HK-2 (cell line): ENCODE measurements at regions not wholly inside any gene's neighbourhood (a gene's known extent, or its start where the extent isn't known, plus 50 kb on each side); places are given as distances from the start of the nearest gene placed in this dataset.
A peak's percentile ranks its signal among the peaks of the same experiment; 100 is the strongest.
"Not testable (repeated sequence)": the region's sequence is repeated elsewhere in the genome, so short reads cannot be mapped to it uniquely, and the experiment has no call there.

Source experiments
- DNase-seq: peaks from one replicate; pipeline ENCODE4 v3.0.0-alpha.2; 2018; ENCODE audit not compliant: unreplicated experiment

DNA sequence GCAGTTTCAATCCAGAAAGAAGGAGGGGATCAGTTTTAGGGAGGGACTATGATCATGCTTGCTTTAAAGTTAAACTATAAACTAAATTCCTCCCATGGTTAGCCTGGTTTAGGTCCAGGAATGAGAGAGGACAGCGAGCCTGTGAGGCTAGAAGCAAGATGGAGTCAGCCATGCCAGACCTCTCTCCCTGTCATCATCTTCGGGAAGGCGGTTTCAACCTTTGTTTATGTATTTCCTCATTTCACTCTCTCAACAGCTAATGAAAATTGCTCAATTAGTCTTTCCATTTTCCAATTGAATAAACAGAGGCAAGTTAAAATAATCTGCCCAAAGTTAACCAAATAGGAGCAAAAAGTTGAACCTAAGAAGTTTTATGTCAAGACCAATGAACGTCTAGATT is 201.5 kb downstream of the KCNJ2 start:
- no peak for DNase-seq

GRCh38 chr17:70373369-70373768 is 204.0 kb downstream of the KCNJ2 start:
- DNase-seq: no peak

GRCh38 chr17:70374496-70374895 is 205.2 kb downstream of the KCNJ2 start:
- no peak for DNase-seq

GRCh38 chr17:70375406-70375805 is 206.1 kb downstream of the KCNJ2 start:
- no peak for DNase-seq

- DNase-seq: no peak
Measured at GRCh38 chr17:70375813-70376770, 206.8 kb downstream of the KCNJ2 start.

- DNase-seq: no peak
Measured at GRCh38 chr17:70377654-70378053, 208.3 kb downstream of the KCNJ2 start.

DNA sequence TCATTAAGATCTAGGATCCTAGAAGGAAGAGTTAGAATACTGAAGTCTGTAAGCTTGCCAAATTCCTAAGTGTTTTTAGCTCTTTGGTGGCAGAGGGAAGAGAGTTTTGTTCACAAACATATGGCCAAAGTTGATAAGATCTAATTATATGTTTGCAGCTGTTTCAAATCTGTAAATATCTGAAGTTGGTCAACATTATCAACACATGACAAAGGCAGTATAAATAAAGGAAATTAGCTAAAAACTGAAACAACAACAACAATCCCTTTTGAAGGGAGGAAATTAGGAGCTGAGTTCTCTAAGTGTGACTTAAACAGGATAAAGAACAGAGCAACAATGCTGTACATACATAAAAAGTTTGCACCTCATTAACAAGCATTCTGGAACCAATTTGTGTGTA is 208.7 kb downstream of the KCNJ2 start:
- DNase-seq: no peak

DNA sequence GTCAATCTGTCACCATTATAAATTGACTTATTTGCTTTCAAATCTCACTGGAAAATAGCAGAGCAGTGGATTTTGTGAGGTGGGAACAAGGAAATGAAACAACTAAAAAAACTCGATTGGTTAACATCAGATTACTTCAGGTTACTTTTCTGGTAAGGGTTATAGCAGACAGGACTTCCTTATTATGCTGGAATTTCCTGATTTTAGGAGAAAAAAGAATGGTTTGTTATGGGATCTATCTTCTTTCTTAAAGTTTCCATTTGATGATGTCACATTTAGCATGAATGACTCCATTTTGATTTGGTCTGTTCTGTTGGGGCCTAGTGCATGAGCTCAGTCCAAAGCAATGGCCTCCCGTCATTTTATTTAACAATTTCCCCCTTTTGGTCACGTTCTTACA is 210.6 kb downstream of the KCNJ2 start:
- no peak for DNase-seq

DNA sequence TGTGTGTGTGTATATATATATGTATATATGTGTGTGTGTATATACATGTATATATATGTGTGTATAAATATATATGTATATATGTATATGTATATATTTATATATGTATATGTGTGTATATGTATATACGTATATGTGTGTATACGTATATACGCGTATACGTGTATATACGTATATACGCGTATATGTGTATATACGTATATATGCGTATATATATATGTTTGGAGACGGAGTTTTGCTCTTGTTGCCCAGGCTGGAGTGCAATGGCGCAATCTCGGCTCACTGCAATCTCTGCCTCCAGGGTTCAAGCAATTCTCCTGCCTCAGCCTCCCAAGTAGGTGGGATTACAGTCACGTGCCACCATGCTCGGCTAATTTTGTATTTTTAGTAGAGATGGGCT is 212.6 kb downstream of the KCNJ2 start:
- not testable (repeated sequence) for DNase-seq

- DNase-seq: no peak
Measured at GRCh38 chr17:70388326-70388725, 219.0 kb downstream of the KCNJ2 start.

DNA sequence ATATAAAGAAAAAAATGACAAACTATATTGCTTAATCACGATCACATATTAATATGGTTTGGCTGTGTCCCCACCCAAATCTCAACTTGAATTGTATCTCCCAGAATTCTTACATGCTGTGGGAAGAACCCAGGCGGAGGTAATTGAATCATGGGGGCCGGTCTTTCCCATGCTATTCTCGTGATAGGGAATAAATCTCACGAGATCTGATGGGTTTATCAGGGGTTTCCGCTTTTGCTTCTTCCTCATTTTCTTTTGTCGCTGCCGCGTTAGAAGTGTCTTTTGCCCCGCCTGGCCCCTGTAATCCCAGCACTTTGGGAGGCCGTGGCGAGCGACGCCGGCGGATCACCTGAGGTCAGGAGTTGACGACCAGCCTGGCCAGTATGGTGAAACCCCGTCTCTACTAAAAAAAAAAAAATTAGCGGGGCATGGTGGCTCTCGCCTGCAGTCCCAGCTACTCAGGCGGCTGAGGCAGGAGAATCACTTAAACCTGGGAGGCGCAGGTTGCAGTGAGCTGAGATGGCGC is 220.0 kb downstream of the KCNJ2 start:
- DNase-seq: not testable (repeated sequence)

DNA sequence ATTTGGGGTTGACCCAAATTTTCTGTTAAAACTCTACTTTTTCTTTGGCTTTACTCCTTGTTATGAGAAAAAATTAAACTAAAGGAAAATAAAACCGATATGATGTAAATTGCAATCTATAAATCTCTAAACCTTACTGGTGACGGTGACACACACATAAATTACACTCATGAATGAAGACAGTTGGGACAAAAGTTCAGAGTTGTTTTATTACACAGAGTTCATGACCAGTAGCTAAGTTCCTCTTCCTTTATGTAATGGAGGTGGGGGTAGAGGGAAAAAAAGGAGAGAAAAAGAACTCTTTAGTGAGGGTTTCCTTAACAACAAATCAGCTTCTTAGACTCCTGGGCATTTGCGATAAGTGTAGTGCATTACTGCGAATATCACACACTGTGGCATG is 220.7 kb downstream of the KCNJ2 start:
- no peak for DNase-seq

- no peak for DNase-seq
Measured at GRCh38 chr17:70394473-70395232, 225.3 kb downstream of the KCNJ2 start.

- peak; percentile 29 for DNase-seq
Measured at GRCh38 chr17:70405492-70406220, 236.3 kb downstream of the KCNJ2 start.

GRCh38 chr17:70407506-70407905 is 238.2 kb downstream of the KCNJ2 start:
- DNase-seq: no peak

DNA sequence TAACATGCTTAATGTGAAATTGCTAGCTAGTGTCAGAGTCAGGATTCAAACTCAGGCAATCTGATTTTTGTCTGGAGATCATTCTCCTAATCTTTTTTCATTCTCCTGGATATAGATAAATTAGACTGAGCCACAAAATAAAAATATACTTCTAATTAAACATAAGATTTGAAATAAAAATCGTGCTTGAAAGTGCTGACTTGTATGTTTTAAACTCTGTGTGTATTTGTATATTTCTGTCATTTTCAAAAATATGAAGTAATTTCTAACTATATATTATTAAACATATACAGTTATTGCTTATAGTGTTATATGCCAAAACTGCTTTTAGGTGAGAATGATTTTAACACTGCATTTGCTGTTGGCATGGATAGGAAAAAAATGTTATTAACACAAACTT is 239.4 kb downstream of the KCNJ2 start:
- DNase-seq: no peak

GRCh38 chr17:70414300-70414699 is 245.0 kb downstream of the KCNJ2 start:
- no peak for DNase-seq

- DNase-seq: peak; percentile 6
Measured at GRCh38 chr17:70420861-70421445, 251.6 kb downstream of the KCNJ2 start.

DNA sequence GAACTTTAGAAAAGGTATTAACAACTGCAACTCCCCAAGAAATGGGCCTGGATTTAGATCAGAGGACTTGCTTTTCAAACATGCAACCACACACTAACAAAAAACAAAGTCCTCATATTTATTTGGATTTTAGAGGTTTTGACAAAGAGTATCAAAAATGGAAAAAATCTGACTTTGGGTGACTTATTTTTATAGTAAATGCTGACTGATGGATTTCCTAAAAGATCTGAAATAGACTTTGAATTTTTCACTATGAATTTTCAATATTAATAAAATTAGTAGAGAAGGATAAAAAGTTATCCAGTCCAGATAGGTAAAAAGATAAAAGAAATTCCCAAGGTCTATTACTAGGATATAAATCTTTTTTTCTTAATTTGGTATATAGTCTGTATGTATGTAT is 253.5 kb downstream of the KCNJ2 start:
- no peak for DNase-seq

DNA sequence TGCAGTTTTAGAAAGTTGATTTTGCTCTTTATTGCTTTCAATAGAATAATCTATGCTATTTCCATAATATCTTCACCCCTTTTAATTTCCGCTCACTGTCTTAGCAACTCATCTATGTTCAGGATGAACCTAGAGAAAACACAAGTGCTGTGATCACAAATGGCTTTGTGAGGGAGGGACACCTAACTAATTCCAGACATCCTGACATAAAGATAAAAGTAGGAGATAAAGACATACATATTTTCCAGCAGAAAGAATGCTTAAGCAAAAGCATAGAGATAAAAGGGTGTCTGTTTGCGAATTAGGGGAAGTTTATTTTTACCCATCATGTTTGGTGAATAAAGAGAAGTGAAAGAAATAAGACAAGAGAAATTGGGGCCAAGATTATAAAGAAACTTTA is 254.2 kb downstream of the KCNJ2 start:
- no peak for DNase-seq

DNA sequence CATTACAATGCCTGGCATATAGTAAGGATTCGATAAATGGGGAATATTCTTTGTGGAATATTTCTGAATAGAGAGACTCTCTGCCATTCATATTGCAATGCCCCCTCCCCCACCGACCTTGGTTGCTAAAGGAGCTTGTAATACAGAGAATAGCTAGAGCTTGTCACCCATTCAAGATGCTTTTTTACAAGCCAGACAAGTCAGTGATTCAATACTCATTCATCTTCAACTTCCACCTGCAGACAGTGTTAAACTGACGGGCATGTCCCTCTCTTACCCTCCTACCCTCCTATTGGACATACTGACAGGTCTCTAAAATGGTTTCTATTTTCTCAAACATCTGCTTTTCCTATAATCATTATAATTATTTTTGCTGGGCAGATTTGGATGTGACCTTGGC is 257.4 kb downstream of the KCNJ2 start:
- no peak for DNase-seq
